ENCODE measurements at regions not wholly inside any gene's neighbourhood (a gene's known extent, or its start where the extent isn't known, plus 50 kb on each side); places are given as distances from the start of the nearest gene placed in this dataset.

DNA sequence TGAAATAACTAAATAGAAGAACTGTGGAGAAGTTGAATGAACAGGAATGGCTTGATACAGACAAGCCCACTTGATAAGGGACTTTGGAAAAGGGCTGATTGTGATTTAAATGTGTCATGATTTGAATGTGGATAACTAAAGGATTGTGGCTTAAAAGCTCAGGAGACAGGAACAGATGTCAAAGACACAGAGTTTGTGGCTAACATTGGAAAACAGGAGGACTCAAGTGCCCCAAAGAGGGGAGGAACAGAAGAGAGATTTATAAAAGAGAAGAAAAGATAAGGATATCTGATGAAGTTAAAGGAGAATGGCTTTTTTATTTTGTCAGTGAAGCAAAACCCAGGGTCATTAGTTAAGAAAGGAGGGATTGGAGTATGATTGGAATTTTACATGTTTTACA is 124.2 kb upstream of the TRPM3 start (continued):
- TF ChIP-seq FOSL1 (IDR thresholded peaks at IDR 0.05; ENCODE audit: insufficient read depth, low read depth, low read length) (no peak), KDM4A (IDR thresholded peaks at IDR 0.05; ENCODE audit: low read depth, low read length, severe bottlenecking) (no peak), RBBP5 (IDR thresholded peaks at IDR 0.05; ENCODE audit: borderline replicate concordance, low read depth, low read length) (no peak), BCL11A (IDR thresholded peaks at IDR 0.05; ENCODE audit: low read depth in 2 of 2, low read length in 2 of 2) (no peak)
